ENCODE measurements at regions not wholly inside any gene's neighbourhood (a gene's known extent, or its start where the extent isn't known, plus 50 kb on each side); places are given as distances from the start of the nearest gene placed in this dataset.

DNA sequence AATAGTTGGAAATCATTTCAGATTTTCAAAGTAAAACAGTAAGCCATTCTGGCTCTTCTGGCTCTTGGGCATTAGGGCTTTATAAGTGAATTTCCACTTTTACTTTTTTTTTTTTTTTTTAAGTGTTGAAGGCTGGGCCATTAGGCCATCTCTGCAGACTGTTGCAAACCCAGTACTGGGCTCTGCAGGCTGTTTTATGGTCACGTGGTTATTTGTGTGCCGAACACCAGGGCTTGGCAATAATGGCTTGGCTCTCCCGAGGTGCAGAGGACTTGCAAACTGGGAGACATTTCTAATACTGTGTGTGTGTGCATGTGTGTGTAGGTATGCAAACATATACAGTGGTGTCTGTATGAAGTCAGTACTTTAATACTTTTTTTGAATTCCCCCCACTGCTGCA is 194.9 kb upstream of the CDH5 start:
- DNase-seq (ENCODE audit: low spot score): no peak

DNA sequence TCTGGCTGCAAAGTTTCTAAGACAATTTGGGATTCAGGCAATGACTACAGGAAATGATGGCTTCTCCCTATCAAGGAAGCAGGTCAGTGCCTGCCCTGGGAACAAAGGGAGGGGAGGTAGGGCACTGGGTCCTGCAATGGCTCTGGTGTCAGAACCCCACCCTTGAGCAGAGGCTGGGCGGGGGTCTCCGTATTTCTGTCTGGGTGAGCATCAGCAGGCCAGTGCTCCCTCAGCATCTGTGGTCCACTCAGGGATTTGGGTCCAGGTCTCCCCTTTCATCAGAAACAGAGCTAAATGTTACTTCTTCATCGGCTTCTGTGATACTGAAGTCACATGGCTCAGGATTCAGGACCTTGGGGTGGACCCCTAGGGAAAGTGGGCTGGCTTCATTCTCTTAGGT is 195.5 kb upstream of the CDH5 start:
- DNase-seq (ENCODE audit: low spot score): no peak

DNA sequence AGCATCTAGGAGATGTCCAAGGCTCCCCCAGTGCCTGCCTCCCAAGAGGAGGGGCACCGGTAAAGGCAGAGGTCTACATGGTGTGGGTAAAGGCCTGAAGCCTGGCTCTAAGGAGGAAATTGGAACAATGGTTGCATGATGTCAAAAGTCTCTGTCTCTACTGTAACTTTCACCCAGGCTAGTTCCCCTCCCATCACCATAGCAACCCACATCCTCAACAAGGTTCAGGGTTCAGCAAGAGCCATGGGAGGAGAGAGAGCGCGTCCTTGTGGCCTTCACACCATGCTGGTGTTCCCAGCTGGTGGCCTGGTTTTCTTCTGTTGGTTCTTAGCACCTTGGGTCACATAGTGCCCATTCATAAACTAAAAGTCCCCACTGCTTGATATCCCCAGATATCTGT is 196.7 kb upstream of the CDH5 start:
- no peak for DNase-seq (ENCODE audit: low spot score)

DNA sequence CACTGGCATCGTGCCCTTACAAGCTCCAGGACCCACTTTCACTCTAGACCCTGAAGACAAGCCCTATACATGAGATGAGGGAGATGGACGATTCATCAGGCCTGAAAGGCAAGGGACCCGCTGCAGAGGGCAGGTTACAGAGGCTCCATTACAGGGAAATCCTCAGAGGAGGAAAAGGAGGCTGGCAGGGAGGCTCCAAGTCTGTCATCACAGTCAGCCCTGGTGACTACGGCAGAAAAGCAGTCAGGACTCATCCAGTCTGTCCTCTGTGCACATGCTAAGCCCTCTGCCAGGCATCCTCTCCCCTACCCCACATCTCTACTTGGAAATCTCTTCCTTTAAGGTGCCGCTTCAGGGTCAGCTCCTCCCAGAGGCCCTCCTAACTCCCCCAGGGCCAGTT is 197.7 kb upstream of the CDH5 start:
- DNase-seq (ENCODE audit: low spot score): no peak

DNA sequence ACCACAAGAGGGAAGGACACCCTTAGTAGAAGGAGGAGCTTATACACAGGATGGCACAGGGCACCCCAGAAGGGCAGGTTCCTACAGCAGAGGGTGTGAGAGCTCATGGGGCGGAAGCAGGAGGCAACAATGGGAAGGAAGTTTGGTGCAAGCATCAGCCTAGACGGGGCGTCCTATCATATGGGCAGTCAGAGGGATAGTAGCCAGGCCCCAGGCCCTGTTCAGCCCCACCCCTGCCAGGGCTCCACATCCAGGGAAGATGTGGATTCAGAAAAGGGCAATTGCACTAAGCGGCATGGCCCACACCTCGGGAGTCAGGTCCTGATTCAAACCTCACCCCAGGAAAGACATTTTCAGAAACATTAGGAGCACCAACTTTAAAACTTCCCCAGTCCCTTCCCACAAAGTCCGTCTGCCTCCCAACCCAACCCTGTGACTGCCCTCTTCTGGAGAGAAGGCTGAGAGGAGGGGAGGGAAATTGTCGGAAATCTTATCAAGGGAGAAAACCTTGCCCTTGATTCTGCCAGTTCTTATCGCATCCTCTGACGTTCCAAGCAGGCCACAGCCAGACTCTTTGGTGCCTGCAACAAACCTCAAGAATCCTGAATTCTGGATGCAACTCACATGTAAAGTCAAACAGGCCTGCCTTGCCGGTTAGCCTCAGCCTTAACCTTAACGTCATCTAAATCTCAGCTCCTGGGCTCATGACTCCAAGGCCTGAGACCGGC is 198.8 kb upstream of the CDH5 start:
- DNase-seq (ENCODE audit: low spot score): no peak

DNA sequence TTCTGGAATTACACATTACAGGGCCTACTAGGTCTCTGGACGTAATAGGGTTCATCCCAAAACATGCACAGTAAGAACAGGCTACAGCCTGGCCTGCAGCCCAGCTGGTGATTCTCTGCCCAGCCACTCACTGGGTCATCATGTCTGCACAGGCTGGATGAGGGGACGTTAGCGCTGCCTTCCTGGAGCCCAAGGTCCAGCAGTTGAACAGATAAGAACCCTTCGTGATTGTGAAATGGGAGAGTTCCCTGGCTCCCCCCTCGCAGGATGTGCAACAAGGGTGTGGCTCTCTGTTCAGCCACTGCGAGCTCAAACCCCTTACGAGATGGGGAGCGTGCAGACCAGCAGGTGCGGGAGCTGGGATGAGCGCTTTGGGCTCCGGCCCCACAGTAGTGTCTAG is 200.0 kb upstream of the CDH5 start:
- DNase-seq (ENCODE audit: low spot score): no peak

DNA sequence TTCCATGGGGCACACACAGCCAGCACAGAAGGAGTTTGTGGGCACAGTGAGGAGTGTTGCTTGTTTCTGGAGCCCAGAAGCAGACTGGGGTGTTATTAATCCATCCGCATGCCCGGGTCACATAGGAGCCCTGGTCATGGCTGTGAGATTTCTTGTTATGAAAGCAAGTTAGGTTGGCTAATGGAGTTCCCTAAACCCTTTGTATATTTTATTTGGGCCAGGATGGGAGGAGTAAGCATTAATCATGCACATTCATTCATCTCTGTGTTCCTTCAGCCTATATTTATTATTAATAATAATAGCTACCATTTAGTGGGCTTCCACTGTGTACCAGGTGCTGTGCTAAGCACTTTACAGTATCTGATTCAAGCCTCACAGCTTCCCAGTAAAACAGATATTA is 200.6 kb upstream of the CDH5 start:
- DNase-seq (ENCODE audit: low spot score): no peak

DNA sequence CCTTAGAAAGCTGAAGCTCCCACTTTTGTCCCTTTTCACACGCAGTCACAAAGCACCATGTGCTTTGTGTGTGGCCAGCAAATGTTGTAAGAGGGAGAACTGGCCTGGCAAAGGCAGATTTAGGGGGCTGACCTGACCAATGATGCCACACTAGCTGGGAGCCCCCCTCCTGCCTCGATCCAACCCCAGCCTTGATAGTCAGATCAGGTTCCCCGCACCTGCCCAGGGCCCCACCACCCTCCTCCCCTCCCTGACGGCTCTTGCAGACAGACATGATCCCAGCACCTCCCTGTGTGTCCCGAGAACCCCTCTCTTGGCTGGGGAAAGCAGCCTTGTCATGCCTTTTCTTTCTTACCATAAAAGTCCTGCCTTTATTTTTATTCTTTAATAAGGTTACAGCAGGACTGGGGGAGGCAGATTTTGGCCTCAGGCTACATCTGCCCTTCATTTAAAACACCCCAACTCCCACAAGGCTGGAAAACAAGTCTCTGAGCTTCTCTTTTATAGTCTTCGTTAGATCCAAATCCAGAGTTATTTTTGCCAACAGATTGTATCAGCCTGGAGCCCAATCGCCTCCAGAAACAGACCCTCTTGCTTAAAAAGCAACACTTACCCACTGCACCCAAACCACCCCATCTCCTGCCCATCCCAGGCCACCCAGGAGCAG is 201.8 kb upstream of the CDH5 start:
- no peak for DNase-seq (ENCODE audit: low spot score)

DNA sequence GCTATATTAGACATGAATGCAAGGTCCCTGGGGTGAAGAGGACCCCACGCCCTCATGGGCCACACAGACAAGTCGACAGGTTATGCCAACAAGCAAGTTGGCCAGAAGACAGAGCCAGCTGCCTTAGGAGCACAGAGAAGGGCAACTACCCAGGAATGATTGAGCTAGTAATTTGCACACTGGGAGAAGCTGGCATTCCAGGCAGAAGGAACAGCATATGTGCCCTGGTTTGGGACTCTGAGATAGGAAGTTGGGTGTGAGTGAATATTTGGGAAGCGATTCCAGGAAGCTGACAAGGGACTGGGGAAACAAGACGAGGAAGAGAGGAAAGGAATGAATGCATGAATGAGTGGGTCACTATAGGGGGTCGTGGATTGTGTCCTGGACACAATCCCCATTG is 203.7 kb upstream of the CDH5 start:
- DNase-seq (ENCODE audit: low spot score): no peak

DNA sequence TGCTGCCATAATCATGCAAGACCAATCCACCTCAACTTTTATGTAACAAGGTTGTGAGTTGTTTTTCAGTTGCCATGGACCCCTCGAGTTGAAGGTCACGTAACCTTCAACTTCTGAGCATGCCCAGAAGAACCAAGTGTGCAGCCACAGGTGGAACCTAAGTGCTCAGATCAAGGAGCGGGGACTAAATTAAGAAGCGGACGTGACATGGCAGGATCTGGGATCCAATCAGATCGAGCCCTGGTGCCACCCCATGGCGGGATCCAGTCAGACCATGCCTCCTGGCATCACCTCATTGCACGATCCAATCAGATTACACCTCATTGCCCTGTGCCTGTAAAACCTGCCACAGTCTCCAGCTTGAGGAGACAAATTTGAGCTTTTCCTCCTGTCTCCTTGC is 204.5 kb upstream of the CDH5 start:
- no peak for DNase-seq (ENCODE audit: low spot score)

DNA sequence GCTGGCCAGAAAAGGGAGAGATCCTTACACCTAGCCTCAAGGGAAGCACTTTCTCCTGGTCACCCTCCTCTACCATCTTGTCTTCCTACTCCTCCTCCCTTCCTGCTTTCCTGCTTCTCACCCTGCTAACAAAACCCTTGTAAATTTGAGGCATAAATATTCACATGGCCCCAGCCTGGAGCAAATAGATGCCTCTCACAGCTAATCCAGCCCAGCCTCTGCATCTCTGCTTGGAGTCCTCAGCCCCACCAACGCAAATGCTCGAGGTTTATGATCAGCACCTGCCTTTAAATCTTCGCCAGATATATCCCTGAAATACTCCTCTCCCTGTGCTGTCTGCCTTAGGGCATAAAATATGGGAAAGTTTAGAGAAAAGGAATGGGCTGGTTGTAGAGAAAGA is 205.2 kb upstream of the CDH5 start:
- no peak for DNase-seq (ENCODE audit: low spot score)

DNA sequence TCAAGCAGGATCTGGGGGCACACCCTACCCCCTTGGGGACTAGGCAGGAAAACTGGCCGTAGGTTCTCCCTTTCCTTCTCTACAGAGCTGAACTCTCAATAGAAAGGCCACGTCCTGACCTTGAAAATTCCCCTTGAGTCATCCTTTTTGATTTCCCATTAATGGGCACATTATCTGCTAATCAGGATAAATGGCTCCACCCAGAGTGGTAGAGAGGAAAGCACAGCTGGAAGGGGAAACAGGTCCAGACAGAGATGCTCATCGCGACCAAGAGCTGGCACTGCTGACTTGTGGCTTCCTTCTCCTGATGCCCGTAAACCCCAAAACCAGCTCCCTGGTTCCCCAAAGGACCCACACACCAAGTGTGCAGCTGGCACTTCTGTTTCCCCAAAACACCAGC is 206.5 kb upstream of the CDH5 start:
- DNase-seq (ENCODE audit: low spot score): no peak

DNA sequence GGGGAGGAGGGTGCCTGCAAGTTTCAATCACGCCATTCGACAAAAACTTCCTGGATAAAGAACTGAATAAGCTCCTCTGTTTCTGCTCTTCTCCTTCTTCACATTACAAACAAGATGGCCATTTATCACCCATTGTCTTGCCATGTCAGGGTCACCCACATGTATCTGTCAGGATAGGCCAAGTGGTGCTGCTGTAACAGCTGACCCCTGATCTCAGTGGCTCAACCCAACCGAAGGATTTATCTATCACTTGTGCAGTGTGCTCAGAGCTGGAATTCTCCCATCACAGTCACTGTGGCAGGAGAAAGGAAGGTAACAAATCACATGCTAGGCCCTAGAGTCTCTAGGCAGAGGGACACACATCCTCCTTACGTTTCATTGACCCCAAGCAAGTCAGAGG is 210.0 kb upstream of the CDH5 start:
- DNase-seq (ENCODE audit: low spot score): no peak

DNA sequence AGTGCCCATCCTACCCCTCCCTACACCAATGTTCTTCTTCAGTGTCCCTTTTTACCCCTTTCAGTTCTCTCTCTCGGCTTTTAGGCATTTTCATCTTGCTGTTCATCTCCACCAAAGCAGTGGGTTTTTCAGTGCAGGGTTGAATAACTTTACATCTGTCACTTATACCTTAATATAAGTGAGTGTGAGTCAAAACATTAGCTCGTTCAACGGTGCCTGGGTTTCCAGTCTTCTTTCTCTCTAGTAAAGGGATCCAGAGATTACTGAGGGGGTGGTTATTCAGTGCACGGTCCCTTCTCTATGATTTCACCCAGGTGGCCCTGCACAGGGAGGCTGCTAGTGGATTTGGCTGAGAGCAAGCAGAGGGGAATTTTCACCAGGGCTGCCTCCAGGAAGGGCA is 210.6 kb upstream of the CDH5 start:
- DNase-seq (ENCODE audit: low spot score): no peak

DNA sequence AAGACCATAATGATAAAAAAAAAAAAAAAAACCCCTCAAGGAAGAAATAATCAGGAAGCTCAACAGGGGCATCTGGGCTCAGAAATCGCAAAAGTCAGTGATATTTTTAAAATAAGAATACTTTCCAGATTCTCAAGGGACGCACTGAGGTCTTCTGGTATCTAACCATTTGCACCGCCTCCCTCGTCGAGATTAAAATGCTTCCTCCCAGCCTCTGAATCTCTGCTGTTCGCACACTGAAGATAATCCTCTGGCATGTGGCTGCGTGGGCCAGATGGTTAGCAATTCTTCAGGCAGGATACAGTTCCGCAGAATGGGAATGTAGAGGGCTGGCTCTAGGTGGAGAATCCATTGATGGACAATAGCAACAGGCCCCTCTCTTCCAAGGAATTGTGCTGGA is 211.7 kb upstream of the CDH5 start:
- DNase-seq (ENCODE audit: low spot score): no peak

DNA sequence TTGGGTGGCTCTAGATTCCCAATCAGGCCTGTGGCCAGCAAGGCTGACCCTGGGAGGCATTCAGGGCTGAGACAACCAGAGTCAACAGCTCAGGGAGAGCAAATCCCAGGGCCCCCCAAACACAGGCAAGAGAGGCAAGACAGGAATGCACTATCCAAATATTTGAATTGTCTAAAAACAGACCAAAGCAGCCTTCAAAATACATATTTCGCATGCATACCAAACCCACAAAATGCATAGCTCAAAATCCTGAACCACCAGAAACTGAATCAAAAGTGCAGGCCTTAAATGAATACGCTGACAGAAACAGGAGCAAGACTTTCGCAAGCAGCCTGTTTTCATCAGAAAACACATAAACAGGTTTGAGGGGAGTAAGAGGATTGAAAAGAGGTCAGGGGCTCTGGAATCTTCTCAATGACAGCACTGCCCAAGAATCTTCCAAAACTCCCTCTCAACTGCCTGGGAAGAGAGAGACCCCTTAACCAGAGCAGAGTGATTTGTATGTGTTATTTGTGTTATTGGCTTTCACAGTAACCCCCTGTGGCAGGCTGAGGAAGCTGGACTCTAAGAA is 213.6 kb upstream of the CDH5 start:
- no peak for DNase-seq (ENCODE audit: low spot score)

DNA sequence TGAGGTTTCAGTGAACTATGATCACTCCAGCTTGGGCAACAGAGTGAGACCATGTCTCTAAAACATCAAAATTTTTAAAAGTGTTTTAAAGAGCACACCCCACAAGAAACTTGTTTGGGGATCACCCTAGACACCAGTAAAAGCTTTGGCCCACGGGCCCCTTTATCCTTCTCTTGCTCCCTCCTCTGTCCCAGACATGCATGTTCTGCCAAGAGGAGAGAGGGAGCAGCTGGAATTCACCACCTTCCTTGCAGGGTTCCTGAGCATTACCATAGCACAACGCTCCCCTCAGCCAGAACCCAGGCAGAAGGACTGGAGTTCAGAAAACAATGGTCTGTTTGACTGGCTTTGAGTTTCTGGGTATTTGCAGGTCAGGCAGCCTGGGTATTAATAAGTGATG is 214.3 kb upstream of the CDH5 start:
- no peak for DNase-seq (ENCODE audit: low spot score)

DNA sequence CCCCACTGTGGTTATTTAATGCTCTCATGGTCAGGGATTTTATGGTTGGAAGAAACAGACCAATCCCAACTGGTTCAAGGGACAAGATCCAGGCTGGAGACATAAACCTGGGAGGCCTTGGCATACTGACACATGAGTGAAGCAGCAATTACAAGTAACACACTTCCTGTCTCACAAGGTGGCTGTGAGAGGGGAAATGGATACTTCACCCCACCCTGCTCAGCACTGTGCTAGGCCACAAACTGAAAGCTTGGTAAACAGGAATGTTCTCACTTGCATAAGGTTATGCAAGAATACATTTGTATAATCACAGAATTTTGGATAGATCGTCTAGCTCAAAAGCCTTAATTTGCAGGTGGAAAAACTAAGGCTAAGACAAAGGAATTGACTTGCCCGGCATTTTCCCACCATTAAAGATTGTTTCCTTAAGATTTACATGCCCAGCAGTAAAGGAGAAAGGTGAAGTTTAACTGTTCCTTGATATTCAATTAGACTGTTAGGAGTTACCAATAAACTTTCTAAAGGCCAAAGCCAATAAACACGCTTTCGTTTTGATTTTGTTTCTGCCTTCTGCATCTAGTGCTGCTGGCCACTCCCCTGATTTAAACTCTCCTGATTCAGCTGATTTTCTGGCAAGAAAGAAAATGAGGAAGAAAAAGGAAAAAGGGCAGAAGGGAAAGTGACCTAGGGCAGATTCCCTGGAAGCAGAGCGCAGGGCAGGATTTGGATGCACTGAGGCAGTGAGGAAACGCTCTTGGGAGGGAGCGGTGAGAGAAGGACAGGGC is 215.6 kb upstream of the CDH5 start:
- DNase-seq (ENCODE audit: low spot score): no peak

DNA sequence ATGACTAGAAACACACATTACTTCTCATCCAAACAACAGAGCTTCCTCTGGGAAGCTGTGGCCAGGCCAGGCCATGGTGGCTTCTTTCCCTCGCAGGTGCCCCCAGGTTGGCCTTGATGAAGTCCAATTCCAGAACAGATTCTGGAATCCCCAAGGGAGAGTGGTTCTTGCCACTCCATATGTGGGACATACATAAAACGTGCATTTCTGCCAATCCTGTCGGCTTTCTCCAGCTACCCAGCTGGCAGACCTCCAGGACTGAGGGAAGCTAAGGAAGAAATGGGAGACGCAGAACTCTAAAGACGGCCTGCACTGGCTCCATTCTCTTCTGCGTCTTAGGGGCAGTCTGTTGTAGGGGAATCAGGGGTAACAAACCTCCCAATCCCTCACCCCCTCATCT is 219.2 kb upstream of the CDH5 start:
- DNase-seq (ENCODE audit: low spot score): no peak

DNA sequence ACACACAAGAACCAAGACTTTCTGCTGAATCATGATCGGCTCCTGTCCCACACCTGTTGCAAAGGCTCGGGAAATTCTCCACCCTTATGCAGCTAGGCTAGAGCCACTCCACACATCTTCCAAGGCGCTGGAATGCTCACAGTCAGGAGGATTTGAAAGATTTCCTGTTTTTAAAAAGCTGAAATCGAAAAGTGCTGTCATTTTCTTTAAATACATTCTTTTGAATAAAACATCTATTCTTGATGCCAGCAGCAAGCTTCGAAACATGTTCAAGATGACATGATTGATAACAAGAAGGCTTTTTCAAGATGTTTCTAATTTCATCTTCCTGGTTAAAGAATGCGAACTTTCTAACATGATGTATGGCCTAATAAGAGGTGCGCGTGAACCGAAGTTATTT is 219.7 kb upstream of the CDH5 start:
- DNase-seq (ENCODE audit: low spot score): no peak

DNA sequence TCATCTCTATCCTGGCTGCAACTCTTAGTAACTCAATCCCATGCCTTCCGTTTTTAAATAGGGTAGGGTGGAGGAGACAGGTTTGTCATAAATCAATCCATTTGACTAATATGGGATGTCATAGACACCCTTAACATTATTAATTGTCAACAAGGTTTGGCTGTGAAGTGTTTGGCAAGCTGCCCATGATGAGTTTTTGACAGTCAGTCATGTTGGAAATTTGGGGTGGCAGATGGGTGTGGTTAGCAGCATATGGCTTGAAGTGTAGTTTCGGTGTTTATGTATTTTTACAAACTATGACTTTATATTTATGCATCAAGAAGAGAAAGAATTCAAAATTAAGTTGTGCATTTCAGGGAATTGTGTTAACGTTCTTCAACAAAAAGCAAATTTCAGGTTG is 221.8 kb upstream of the CDH5 start:
- DNase-seq (ENCODE audit: low spot score): no peak

DNA sequence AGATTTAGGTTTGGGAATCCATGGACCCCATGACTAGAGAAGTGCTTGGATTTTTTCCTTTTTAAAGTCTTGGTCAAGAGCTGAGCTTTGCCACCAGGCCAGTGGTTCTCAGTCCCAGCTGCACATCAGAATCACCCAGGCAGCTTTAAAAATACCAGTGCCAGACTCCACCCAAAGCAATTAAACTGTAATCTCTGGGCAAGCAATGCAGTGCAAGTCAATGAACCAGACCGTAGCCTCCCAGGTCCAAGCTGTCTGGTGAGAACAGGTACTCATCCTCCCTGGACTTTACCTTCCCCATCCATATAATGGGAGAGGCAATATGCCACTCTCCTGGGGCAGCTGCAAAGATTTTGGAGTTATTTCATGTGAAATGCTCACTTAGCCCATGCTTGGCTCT is 223.1 kb upstream of the CDH5 start:
- DNase-seq (ENCODE audit: low spot score): no peak

DNA sequence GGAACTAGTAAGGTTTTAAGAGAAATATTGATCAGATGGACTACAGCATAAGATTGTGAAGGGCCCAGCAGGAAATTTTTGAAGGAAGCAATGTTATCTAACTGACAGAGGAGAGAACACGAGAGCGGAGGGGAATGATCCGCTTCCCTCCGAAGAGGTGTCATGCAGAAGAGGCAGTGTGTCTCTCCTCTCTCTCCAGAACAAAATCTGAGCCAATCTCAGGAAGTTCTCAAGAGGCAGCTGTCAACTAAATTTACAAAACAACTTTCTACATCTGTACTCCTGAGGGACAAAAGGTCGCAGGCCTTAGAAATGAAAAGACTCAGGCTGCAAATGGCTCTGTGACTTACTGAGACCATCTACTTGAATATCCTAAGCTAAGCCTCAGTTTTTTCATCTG is 224.6 kb upstream of the CDH5 start:
- DNase-seq (ENCODE audit: low spot score): no peak

Data from LoVo (cell line).